K562 (cell line): ENCODE measurements at regions not wholly inside any gene's neighbourhood (a gene's known extent, or its start where the extent isn't known, plus 50 kb on each side); places are given as distances from the start of the nearest gene placed in this dataset.

Experiments
- ERF ChIP-seq: fragments of 450-650 bp; formaldehyde crosslinking; IDR thresholded peaks from 2 replicates; pipeline ENCODE4 v1.4.0; 2020; ENCODE audit warnings: mild to moderate bottlenecking, mixed read lengths
- JUN ChIP-seq, 2 experiments: sonication (generic) in 1 of 2; formaldehyde crosslinking in 1 of 2; IDR thresholded peaks; 2 replicates each; pipeline versions ENCODE4 v1.6.1 to v1.8.0; 2012 to 2022; ENCODE audit warnings: borderline replicate concordance in 2 of 2, mild to moderate bottlenecking in 2 of 2, improper control_type of control experiment in 1 of 2, low read depth in 1 of 2, low read length in 1 of 2, missing genetic modification reagents in 1 of 2
- MAZ ChIP-seq, 2 experiments: fragments of 450-650 bp in 1 of 2; sonication (generic) in 1 of 2; formaldehyde crosslinking; IDR thresholded peaks in 1 of 2; conservative IDR thresholded peaks in 1 of 2; 2 replicates each; pipeline versions ENCODE4 v1.4.0 to v1.5.0; 2020; ENCODE audit warnings: mild to moderate bottlenecking in 1 of 2, missing genetic modification reagents in 1 of 2
- NCOA2 ChIP-seq, 2 experiments: fragments of 450-650 bp; IDR thresholded peaks; 2 replicates each; pipeline ENCODE4 v1.6.1; 2018; ENCODE audit warnings: mild to moderate bottlenecking in 2 of 2, moderate library complexity in 1 of 2; ENCODE audit not compliant: partially characterized antibody in 2 of 2
- NFXL1 ChIP-seq: fragments of 450-650 bp; formaldehyde crosslinking; IDR thresholded peaks from 2 replicates; pipeline ENCODE4 v1.4.0; 2021; ENCODE audit warnings: mild to moderate bottlenecking
- POLR2AphosphoS5 ChIP-seq: IDR thresholded peaks from 2 replicates; pipeline ENCODE4 v1.6.1; 2011; ENCODE audit warnings: mild to moderate bottlenecking, low read depth, low read length, moderate library complexity; ENCODE audit not compliant: control insufficient read depth, insufficient read depth
- RFX5 ChIP-seq: IDR thresholded peaks from 2 replicates; pipeline ENCODE4 v1.6.1; 2011; ENCODE audit warnings: low read depth, mild to moderate bottlenecking, improper control_type of control experiment, low read length
- SP1 ChIP-seq: sonication (generic); formaldehyde crosslinking; IDR thresholded peaks from 2 replicates; pipeline ENCODE4 v1.8.1; 2022; ENCODE audit warnings: mild to moderate bottlenecking, missing genetic modification reagents
- TAF1 ChIP-seq: IDR thresholded peaks from 2 replicates; pipeline ENCODE4 v1.6.1; 2011; ENCODE audit warnings: mild to moderate bottlenecking, low read length, moderate library complexity; ENCODE audit not compliant: insufficient read depth, control insufficient read depth, severe bottlenecking; ENCODE audit errors: extremely low read depth
- ZNF699 ChIP-seq: fragments of 250-450 bp; sonication (Bioruptor Pico); IDR thresholded peaks from 2 replicates; pipeline ENCODE4 v1.8.0; 2021; ENCODE audit warnings: mild to moderate bottlenecking, moderate library complexity; ENCODE audit not compliant: insufficient replicate concordance
- TF ChIP-seq, protein P1 (sequence below), 2 experiments: fragments of 450-650 bp; formaldehyde crosslinking in 1 of 2; IDR thresholded peaks; 2 replicates each; pipeline versions ENCODE4 v1.4.0 to v1.6.1; 2014 to 2020; ENCODE audit warnings: mild to moderate bottlenecking in 2 of 2, borderline replicate concordance in 1 of 2, low read depth in 1 of 2
- TF ChIP-seq, protein P2 (sequence below), 3 experiments: IDR thresholded peaks in 2 of 3; conservative IDR thresholded peaks in 1 of 3; 2 replicates each; pipeline ENCODE4 v1.5.1; 2011 to 2012; ENCODE audit warnings: low read length in 3 of 3, mild to moderate bottlenecking in 3 of 3, control low read depth in 2 of 3, improper control_type of control experiment in 1 of 3, inconsistent platforms in 1 of 3, low read depth in 1 of 3, mixed read lengths in 1 of 3, moderate library complexity in 1 of 3; ENCODE audit not compliant: insufficient read depth in 2 of 3

- TF ChIP-seq ERF (no peak), POLR2AphosphoS5 (no peak), ZNF699 (CRISPR knock-in tag) (no peak), SP1 (CRISPR knock-in tag) (no peak), RFX5 (no peak), NFXL1 (CRISPR knock-in tag) (no peak), JUN (IDR thresholded peaks at IDR 0.05; ENCODE audit: borderline replicate concordance, low read depth, low read length) (no peak), JUN (CRISPR knock-in tag; IDR thresholded peaks at IDR 0.05; ENCODE audit: borderline replicate concordance) (no peak), NCOA2 (IDR thresholded peaks at IDR 0.05; ENCODE audit: partially characterized antibody in 2 of 2) (no peak), TAF1 (no peak), MAZ (CRISPR knock-in tag; conservative IDR thresholded peaks at IDR 0.05 in 1 of 2, IDR thresholded peaks at IDR 0.05 in 1 of 2) (no peak)
- TF ChIP-seq, protein P1, sequence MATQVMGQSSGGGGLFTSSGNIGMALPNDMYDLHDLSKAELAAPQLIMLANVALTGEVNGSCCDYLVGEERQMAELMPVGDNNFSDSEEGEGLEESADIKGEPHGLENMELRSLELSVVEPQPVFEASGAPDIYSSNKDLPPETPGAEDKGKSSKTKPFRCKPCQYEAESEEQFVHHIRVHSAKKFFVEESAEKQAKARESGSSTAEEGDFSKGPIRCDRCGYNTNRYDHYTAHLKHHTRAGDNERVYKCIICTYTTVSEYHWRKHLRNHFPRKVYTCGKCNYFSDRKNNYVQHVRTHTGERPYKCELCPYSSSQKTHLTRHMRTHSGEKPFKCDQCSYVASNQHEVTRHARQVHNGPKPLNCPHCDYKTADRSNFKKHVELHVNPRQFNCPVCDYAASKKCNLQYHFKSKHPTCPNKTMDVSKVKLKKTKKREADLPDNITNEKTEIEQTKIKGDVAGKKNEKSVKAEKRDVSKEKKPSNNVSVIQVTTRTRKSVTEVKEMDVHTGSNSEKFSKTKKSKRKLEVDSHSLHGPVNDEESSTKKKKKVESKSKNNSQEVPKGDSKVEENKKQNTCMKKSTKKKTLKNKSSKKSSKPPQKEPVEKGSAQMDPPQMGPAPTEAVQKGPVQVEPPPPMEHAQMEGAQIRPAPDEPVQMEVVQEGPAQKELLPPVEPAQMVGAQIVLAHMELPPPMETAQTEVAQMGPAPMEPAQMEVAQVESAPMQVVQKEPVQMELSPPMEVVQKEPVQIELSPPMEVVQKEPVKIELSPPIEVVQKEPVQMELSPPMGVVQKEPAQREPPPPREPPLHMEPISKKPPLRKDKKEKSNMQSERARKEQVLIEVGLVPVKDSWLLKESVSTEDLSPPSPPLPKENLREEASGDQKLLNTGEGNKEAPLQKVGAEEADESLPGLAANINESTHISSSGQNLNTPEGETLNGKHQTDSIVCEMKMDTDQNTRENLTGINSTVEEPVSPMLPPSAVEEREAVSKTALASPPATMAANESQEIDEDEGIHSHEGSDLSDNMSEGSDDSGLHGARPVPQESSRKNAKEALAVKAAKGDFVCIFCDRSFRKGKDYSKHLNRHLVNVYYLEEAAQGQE (IDR thresholded peaks at IDR 0.05; ENCODE audit: borderline replicate concordance): no peak
- TF ChIP-seq, protein P1 (CRISPR knock-in tag; IDR thresholded peaks at IDR 0.05; ENCODE audit: low read depth): no peak
- TF ChIP-seq, protein P2, sequence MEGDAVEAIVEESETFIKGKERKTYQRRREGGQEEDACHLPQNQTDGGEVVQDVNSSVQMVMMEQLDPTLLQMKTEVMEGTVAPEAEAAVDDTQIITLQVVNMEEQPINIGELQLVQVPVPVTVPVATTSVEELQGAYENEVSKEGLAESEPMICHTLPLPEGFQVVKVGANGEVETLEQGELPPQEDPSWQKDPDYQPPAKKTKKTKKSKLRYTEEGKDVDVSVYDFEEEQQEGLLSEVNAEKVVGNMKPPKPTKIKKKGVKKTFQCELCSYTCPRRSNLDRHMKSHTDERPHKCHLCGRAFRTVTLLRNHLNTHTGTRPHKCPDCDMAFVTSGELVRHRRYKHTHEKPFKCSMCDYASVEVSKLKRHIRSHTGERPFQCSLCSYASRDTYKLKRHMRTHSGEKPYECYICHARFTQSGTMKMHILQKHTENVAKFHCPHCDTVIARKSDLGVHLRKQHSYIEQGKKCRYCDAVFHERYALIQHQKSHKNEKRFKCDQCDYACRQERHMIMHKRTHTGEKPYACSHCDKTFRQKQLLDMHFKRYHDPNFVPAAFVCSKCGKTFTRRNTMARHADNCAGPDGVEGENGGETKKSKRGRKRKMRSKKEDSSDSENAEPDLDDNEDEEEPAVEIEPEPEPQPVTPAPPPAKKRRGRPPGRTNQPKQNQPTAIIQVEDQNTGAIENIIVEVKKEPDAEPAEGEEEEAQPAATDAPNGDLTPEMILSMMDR (IDR thresholded peaks at IDR 0.05 in 2 of 3, conservative IDR thresholded peaks at IDR 0.05 in 1 of 3; ENCODE audit: insufficient read depth in 2 of 3, low read depth in 1 of 3, low read length in 3 of 3): no peak
Observed at GRCh38 chr4:177895136-177895535, 452.9 kb upstream of the AGA start.
